K562 (cell line): ENCODE measurements at regions not wholly inside any gene's neighbourhood (a gene's known extent, or its start where the extent isn't known, plus 50 kb on each side); places are given as distances from the start of the nearest gene placed in this dataset.

ENCODE experiments used
- ARHGAP35 ChIP-seq: fragments of 450-650 bp; IDR thresholded peaks from 2 replicates; pipeline ENCODE4 v1.6.1; 2018; ENCODE audit not compliant: partially characterized antibody
- COPS2 ChIP-seq: fragments of 450-650 bp; conservative IDR thresholded peaks from 2 replicates; pipeline ENCODE4 v1.6.1; 2016; ENCODE audit warnings: mild to moderate bottlenecking, moderate library complexity
- LARP7 ChIP-seq: fragments of 450-650 bp; IDR thresholded peaks from 2 replicates; pipeline ENCODE4 v1.6.1; 2016
- SMARCE1 ChIP-seq: fragments of 450-650 bp; IDR thresholded peaks from 2 replicates; pipeline ENCODE4 v1.7.1; 2016; ENCODE audit warnings: mild to moderate bottlenecking
- TCFL5 ChIP-seq: fragments of 250-450 bp; sonication (Bioruptor Pico); conservative IDR thresholded peaks from 2 replicates; pipeline ENCODE4 v1.6.1; 2021; ENCODE audit warnings: mild to moderate bottlenecking, moderate library complexity, matching md5 sums
- ZBTB1 ChIP-seq: sonication (generic); formaldehyde crosslinking; IDR thresholded peaks from 2 replicates; pipeline ENCODE4 v1.8.1; 2023; ENCODE audit warnings: missing genetic modification reagents, low read depth, mild to moderate bottlenecking, borderline replicate concordance
- TF ChIP-seq, protein P1 (sequence below): fragments of 450-650 bp; IDR thresholded peaks from 2 replicates; pipeline ENCODE4 v1.6.1; 2016; ENCODE audit warnings: mild to moderate bottlenecking, moderate library complexity
- TF ChIP-seq, protein P2 (sequence below): sonication (generic); formaldehyde crosslinking; IDR thresholded peaks from 2 replicates; pipeline ENCODE4 v1.4.0; 2020; ENCODE audit warnings: mild to moderate bottlenecking, missing genetic modification reagents
- TF ChIP-seq, protein P3 (sequence below): fragments of 450-650 bp; IDR thresholded peaks from 2 replicates; pipeline ENCODE4 v1.6.1; 2017; ENCODE audit warnings: antibody characterized with exemption, mild to moderate bottlenecking

GRCh38 chr22:40120848-40121247 lies 56.9 kb upstream of the TNRC6B start (continued):
- TF ChIP-seq ZBTB1 (no peak), COPS2 (no peak), SMARCE1 (no peak), ARHGAP35 (no peak), LARP7 (no peak), TCFL5 (CRISPR knock-in tag) (no peak)
- TF ChIP-seq, protein P1, sequence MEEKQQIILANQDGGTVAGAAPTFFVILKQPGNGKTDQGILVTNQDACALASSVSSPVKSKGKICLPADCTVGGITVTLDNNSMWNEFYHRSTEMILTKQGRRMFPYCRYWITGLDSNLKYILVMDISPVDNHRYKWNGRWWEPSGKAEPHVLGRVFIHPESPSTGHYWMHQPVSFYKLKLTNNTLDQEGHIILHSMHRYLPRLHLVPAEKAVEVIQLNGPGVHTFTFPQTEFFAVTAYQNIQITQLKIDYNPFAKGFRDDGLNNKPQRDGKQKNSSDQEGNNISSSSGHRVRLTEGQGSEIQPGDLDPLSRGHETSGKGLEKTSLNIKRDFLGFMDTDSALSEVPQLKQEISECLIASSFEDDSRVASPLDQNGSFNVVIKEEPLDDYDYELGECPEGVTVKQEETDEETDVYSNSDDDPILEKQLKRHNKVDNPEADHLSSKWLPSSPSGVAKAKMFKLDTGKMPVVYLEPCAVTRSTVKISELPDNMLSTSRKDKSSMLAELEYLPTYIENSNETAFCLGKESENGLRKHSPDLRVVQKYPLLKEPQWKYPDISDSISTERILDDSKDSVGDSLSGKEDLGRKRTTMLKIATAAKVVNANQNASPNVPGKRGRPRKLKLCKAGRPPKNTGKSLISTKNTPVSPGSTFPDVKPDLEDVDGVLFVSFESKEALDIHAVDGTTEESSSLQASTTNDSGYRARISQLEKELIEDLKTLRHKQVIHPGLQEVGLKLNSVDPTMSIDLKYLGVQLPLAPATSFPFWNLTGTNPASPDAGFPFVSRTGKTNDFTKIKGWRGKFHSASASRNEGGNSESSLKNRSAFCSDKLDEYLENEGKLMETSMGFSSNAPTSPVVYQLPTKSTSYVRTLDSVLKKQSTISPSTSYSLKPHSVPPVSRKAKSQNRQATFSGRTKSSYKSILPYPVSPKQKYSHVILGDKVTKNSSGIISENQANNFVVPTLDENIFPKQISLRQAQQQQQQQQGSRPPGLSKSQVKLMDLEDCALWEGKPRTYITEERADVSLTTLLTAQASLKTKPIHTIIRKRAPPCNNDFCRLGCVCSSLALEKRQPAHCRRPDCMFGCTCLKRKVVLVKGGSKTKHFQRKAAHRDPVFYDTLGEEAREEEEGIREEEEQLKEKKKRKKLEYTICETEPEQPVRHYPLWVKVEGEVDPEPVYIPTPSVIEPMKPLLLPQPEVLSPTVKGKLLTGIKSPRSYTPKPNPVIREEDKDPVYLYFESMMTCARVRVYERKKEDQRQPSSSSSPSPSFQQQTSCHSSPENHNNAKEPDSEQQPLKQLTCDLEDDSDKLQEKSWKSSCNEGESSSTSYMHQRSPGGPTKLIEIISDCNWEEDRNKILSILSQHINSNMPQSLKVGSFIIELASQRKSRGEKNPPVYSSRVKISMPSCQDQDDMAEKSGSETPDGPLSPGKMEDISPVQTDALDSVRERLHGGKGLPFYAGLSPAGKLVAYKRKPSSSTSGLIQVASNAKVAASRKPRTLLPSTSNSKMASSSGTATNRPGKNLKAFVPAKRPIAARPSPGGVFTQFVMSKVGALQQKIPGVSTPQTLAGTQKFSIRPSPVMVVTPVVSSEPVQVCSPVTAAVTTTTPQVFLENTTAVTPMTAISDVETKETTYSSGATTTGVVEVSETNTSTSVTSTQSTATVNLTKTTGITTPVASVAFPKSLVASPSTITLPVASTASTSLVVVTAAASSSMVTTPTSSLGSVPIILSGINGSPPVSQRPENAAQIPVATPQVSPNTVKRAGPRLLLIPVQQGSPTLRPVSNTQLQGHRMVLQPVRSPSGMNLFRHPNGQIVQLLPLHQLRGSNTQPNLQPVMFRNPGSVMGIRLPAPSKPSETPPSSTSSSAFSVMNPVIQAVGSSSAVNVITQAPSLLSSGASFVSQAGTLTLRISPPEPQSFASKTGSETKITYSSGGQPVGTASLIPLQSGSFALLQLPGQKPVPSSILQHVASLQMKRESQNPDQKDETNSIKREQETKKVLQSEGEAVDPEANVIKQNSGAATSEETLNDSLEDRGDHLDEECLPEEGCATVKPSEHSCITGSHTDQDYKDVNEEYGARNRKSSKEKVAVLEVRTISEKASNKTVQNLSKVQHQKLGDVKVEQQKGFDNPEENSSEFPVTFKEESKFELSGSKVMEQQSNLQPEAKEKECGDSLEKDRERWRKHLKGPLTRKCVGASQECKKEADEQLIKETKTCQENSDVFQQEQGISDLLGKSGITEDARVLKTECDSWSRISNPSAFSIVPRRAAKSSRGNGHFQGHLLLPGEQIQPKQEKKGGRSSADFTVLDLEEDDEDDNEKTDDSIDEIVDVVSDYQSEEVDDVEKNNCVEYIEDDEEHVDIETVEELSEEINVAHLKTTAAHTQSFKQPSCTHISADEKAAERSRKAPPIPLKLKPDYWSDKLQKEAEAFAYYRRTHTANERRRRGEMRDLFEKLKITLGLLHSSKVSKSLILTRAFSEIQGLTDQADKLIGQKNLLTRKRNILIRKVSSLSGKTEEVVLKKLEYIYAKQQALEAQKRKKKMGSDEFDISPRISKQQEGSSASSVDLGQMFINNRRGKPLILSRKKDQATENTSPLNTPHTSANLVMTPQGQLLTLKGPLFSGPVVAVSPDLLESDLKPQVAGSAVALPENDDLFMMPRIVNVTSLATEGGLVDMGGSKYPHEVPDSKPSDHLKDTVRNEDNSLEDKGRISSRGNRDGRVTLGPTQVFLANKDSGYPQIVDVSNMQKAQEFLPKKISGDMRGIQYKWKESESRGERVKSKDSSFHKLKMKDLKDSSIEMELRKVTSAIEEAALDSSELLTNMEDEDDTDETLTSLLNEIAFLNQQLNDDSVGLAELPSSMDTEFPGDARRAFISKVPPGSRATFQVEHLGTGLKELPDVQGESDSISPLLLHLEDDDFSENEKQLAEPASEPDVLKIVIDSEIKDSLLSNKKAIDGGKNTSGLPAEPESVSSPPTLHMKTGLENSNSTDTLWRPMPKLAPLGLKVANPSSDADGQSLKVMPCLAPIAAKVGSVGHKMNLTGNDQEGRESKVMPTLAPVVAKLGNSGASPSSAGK = no peak
- TF ChIP-seq, protein P2, sequence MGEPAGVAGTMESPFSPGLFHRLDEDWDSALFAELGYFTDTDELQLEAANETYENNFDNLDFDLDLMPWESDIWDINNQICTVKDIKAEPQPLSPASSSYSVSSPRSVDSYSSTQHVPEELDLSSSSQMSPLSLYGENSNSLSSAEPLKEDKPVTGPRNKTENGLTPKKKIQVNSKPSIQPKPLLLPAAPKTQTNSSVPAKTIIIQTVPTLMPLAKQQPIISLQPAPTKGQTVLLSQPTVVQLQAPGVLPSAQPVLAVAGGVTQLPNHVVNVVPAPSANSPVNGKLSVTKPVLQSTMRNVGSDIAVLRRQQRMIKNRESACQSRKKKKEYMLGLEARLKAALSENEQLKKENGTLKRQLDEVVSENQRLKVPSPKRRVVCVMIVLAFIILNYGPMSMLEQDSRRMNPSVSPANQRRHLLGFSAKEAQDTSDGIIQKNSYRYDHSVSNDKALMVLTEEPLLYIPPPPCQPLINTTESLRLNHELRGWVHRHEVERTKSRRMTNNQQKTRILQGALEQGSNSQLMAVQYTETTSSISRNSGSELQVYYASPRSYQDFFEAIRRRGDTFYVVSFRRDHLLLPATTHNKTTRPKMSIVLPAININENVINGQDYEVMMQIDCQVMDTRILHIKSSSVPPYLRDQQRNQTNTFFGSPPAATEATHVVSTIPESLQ = no peak
- TF ChIP-seq, protein P3, sequence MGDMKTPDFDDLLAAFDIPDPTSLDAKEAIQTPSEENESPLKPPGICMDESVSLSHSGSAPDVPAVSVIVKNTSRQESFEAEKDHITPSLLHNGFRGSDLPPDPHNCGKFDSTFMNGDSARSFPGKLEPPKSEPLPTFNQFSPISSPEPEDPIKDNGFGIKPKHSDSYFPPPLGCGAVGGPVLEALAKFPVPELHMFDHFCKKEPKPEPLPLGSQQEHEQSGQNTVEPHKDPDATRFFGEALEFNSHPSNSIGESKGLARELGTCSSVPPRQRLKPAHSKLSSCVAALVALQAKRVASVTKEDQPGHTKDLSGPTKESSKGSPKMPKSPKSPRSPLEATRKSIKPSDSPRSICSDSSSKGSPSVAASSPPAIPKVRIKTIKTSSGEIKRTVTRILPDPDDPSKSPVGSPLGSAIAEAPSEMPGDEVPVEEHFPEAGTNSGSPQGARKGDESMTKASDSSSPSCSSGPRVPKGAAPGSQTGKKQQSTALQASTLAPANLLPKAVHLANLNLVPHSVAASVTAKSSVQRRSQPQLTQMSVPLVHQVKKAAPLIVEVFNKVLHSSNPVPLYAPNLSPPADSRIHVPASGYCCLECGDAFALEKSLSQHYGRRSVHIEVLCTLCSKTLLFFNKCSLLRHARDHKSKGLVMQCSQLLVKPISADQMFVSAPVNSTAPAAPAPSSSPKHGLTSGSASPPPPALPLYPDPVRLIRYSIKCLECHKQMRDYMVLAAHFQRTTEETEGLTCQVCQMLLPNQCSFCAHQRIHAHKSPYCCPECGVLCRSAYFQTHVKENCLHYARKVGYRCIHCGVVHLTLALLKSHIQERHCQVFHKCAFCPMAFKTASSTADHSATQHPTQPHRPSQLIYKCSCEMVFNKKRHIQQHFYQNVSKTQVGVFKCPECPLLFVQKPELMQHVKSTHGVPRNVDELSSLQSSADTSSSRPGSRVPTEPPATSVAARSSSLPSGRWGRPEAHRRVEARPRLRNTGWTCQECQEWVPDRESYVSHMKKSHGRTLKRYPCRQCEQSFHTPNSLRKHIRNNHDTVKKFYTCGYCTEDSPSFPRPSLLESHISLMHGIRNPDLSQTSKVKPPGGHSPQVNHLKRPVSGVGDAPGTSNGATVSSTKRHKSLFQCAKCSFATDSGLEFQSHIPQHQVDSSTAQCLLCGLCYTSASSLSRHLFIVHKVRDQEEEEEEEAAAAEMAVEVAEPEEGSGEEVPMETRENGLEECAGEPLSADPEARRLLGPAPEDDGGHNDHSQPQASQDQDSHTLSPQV = no peak
